Coronary artery (tissue), 2 donors: ENCODE measurements at regions not wholly inside any gene's neighbourhood (a gene's known extent, or its start where the extent isn't known, plus 50 kb on each side); places are given as distances from the start of the nearest gene placed in this dataset.

Source experiments
- DNase-seq: peaks from one replicate; pipeline ENCODE4 v3.0.0-alpha.2; 2017; ENCODE audit warnings: low spot score
- H3K27ac ChIP-seq, 2 donors: fragments of 200-600 bp; sonication (generic); one replicate each; pipeline ENCODE4 v1.5.1; 2016 to 2019
- H3K4me3 ChIP-seq: fragments of 200-600 bp; sonication (generic); 2 replicates; pipeline ENCODE4 v1.5.1; 2016; ENCODE audit warnings: mild to moderate bottlenecking, moderate library complexity
- CTCF ChIP-seq: fragments of 200-600 bp; sonication (generic); IDR thresholded peaks from one replicate; pipeline ENCODE4 v1.5.1; 2019; ENCODE audit warnings: antibody characterized with exemption

- Histone ChIP-seq H3K27ac (no peak overlapping the region), H3K4me3 (no peak overlapping the region)
- no peak for DNase-seq
- no peak for TF ChIP-seq CTCF
These were observed 982.0 kb upstream of the ZEB2 start for GRCh38 chr2:145501920-145502319.

GRCh38 chr2:145495590-145495989, 975.7 kb upstream of the ZEB2 start:
- no peak for TF ChIP-seq CTCF
- Histone ChIP-seq H3K4me3 (no peak overlapping the region), H3K27ac (no peak overlapping the region)
- DNase-seq = no peak

GRCh38 chr2:145494441-145494840, 974.5 kb upstream of the ZEB2 start:
- Histone ChIP-seq H3K27ac (no peak overlapping the region), H3K4me3 (no peak overlapping the region)
- DNase-seq = no peak
- TF ChIP-seq CTCF = no peak

GRCh38 chr2:145488571-145488970, 968.7 kb upstream of the ZEB2 start:
- Histone ChIP-seq H3K27ac (no peak overlapping the region), H3K4me3 (no peak overlapping the region)
- no peak for DNase-seq
- no peak for TF ChIP-seq CTCF

- no peak for TF ChIP-seq CTCF
- Histone ChIP-seq H3K27ac (no peak overlapping the region), H3K4me3 (no peak overlapping the region)
- no peak for DNase-seq
These were observed 964.7 kb upstream of the ZEB2 start for GRCh38 chr2:145484448-145485097.

GRCh38 chr2:145483854-145484253, 963.9 kb upstream of the ZEB2 start:
- H3K4me3 ChIP-seq = no peak overlapping the region
- DNase-seq = no peak
- TF ChIP-seq CTCF = no peak
- H3K27ac ChIP-seq = no peak overlapping the region

GRCh38 chr2:145481334-145481922, 961.5 kb upstream of the ZEB2 start:
- DNase-seq = no peak
- TF ChIP-seq CTCF = no peak
- Histone ChIP-seq H3K27ac (no peak overlapping the region), H3K4me3 (no peak overlapping the region)
